Prostate gland (tissue), 2 donors: ENCODE measurements at regions not wholly inside any gene's neighbourhood (a gene's known extent, or its start where the extent isn't known, plus 50 kb on each side); places are given as distances from the start of the nearest gene placed in this dataset.

Experiments
- POLR2A ChIP-seq: fragments of 450-650 bp; IDR thresholded peaks from one replicate; pipeline ENCODE4 v1.6.1; 2016; ENCODE audit warnings: antibody characterized with exemption, mild to moderate bottlenecking
- TF ChIP-seq, protein P1 (sequence below), 4 experiments: fragments of 200-600 bp in 2 of 4; fragments of 450-650 bp in 2 of 4; sonication (generic) in 2 of 4; IDR thresholded peaks; 1 replicate in 3 of 4; 2 replicates in 1 of 4; pipeline ENCODE4 v1.5.1; 2016 to 2019; ENCODE audit warnings: antibody characterized with exemption in 4 of 4, mild to moderate bottlenecking in 2 of 4, moderate library complexity in 2 of 4

- TF ChIP-seq, protein P1, sequence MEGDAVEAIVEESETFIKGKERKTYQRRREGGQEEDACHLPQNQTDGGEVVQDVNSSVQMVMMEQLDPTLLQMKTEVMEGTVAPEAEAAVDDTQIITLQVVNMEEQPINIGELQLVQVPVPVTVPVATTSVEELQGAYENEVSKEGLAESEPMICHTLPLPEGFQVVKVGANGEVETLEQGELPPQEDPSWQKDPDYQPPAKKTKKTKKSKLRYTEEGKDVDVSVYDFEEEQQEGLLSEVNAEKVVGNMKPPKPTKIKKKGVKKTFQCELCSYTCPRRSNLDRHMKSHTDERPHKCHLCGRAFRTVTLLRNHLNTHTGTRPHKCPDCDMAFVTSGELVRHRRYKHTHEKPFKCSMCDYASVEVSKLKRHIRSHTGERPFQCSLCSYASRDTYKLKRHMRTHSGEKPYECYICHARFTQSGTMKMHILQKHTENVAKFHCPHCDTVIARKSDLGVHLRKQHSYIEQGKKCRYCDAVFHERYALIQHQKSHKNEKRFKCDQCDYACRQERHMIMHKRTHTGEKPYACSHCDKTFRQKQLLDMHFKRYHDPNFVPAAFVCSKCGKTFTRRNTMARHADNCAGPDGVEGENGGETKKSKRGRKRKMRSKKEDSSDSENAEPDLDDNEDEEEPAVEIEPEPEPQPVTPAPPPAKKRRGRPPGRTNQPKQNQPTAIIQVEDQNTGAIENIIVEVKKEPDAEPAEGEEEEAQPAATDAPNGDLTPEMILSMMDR (IDR thresholded peaks at IDR 0.05), result no peak
- TF ChIP-seq POLR2A, result no peak
Observed at GRCh38 chr16:65386672-65387071, 264.8 kb upstream of the CDH11 start.
